ENCODE measurements at regions not wholly inside any gene's neighbourhood (a gene's known extent, or its start where the extent isn't known, plus 50 kb on each side); places are given as distances from the start of the nearest gene placed in this dataset.

DNA sequence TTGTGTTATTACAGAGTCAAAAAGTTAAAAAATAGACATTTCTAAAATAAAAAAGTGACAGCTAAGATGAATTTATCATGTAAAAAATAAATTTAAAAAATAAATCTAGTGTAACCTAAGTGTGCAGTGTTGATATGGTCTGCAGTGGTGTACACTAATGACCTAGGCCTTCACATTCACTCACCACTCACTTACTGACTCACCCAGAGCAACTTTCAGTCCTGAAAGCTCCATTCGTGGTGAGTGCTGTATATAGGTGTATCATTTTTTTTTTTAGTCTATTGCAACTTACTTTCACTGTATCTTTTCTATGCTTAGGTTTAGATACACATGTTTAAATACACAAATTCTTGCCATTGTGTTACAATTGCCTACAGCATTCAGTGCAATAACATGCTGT is 459.4 kb upstream of the ROBO1 start:
- DNase-seq (ENCODE audit: low spot score) = no peak
- TF ChIP-seq, protein P1, sequence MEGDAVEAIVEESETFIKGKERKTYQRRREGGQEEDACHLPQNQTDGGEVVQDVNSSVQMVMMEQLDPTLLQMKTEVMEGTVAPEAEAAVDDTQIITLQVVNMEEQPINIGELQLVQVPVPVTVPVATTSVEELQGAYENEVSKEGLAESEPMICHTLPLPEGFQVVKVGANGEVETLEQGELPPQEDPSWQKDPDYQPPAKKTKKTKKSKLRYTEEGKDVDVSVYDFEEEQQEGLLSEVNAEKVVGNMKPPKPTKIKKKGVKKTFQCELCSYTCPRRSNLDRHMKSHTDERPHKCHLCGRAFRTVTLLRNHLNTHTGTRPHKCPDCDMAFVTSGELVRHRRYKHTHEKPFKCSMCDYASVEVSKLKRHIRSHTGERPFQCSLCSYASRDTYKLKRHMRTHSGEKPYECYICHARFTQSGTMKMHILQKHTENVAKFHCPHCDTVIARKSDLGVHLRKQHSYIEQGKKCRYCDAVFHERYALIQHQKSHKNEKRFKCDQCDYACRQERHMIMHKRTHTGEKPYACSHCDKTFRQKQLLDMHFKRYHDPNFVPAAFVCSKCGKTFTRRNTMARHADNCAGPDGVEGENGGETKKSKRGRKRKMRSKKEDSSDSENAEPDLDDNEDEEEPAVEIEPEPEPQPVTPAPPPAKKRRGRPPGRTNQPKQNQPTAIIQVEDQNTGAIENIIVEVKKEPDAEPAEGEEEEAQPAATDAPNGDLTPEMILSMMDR (IDR thresholded peaks at IDR 0.05; ENCODE audit: extremely low read depth, insufficient read depth, missing control alignments) = no peak
- in situ Hi-C loops (cut with MboI; ENCODE audit: low pct_unique_long_range_greater_than_20kb, low sequenced_read_pairs, unreplicated experiment) = no loop called here

GRCh38 chr3:80215191-80215590 is 447.4 kb upstream of the ROBO1 start:
- no peak for DNase-seq (ENCODE audit: low spot score)
- in situ Hi-C loops (cut with MboI; ENCODE audit: low pct_unique_long_range_greater_than_20kb, low sequenced_read_pairs, unreplicated experiment) = no loop called here
- TF ChIP-seq, protein P1 (IDR thresholded peaks at IDR 0.05; ENCODE audit: extremely low read depth, insufficient read depth, missing control alignments) = no peak

DNA sequence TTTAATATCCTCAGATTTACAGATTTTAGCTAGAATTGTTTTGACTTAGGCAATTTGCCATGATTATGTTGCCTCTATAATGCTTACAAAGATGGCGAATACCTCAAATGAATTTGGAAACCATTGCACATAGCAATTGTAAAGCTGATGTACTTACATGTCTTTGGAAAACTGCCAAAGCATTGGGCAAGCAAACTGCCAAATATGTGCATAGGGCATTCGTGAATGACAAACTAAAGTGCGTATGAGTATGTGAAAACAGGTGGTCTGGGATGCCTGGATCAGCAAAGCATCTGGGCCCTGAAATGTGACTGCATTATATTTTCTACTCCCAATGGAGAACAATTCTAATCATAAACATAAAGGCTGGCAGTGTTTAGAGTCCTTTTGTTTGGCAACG is 445.3 kb upstream of the ROBO1 start:
- DNase-seq (ENCODE audit: low spot score) = no peak
- in situ Hi-C loops (cut with MboI; ENCODE audit: low pct_unique_long_range_greater_than_20kb, low sequenced_read_pairs, unreplicated experiment) = no loop called here
- TF ChIP-seq, protein P1 (IDR thresholded peaks at IDR 0.05; ENCODE audit: extremely low read depth, insufficient read depth, missing control alignments) = no peak

- TF ChIP-seq, protein P1 (IDR thresholded peaks at IDR 0.05; ENCODE audit: extremely low read depth, insufficient read depth, missing control alignments) = no peak
- no peak for DNase-seq (ENCODE audit: low spot score)
- in situ Hi-C loops (cut with MboI; ENCODE audit: low pct_unique_long_range_greater_than_20kb, low sequenced_read_pairs, unreplicated experiment) = no loop called here
These were observed 425.1 kb upstream of the ROBO1 start for GRCh38 chr3:80192936-80193335.

DNA sequence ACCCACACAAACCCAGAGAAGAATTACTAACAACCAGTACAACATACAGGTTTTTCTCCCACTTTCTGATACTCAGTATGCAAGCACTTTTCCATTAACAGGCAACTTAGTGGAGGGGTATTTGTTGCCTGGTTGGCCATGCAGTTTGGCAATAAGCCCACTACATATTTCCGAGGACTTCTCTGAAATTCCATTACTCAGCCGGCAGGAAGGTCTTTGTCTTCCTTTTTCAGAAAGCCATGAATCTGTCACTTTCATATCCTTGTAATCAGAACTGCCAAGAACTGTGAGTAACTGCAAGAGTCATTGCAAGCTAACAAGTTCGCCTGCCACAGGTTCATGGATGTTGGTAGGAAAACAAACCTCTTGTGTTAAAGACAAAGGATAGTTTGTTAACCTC is 422.3 kb upstream of the ROBO1 start:
- in situ Hi-C loops (cut with MboI; ENCODE audit: low pct_unique_long_range_greater_than_20kb, low sequenced_read_pairs, unreplicated experiment) = no loop called here
- TF ChIP-seq, protein P1 (IDR thresholded peaks at IDR 0.05; ENCODE audit: extremely low read depth, insufficient read depth, missing control alignments) = no peak
- no peak for DNase-seq (ENCODE audit: low spot score)

GRCh38 chr3:80187981-80188380 is 420.2 kb upstream of the ROBO1 start:
- no peak for DNase-seq (ENCODE audit: low spot score)
- in situ Hi-C loops (cut with MboI; ENCODE audit: low pct_unique_long_range_greater_than_20kb, low sequenced_read_pairs, unreplicated experiment) = no loop called here

More at GRCh38 chr3:80187981-80188380, 420.2 kb upstream of the ROBO1 start:
- TF ChIP-seq, protein P1 (IDR thresholded peaks at IDR 0.05; ENCODE audit: extremely low read depth, insufficient read depth, missing control alignments) = no peak
